Jurkat, Clone E6-1 (cell line): ENCODE measurements at regions not wholly inside any gene's neighbourhood (a gene's known extent, or its start where the extent isn't known, plus 50 kb on each side); places are given as distances from the start of the nearest gene placed in this dataset.

ENCODE experiments used
- DNase-seq: peaks from one replicate; pipeline ENCODE4 v3.0.0-alpha.2; 2011; ENCODE audit warnings: low read depth, low spot score
- H3K4me3 ChIP-seq: 2 replicates; pipeline ENCODE4 v1.5.1; 2011; ENCODE audit warnings: mild to moderate bottlenecking, low read length, control low read depth, moderate library complexity

DNA sequence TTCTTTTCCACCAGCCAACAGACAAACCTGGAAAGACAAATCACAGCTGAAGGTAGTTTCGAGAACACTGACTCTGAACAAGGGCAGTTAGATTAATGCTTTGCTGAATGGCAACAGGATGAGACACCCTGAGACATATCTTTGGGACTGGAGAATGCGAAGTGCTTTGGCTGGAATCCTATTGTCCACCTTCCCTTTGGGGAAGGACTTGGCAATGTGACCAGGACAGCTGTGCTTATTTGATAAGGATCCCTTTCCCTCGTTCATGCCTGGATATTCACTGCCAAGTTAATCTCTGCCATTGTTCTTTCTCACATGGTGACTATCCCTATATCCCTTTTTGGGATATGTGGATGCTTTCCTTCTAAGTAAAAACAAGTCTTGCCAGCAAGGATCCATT, 537.1 kb upstream of the SEL1L start:
- DNase-seq, result no peak

DNA sequence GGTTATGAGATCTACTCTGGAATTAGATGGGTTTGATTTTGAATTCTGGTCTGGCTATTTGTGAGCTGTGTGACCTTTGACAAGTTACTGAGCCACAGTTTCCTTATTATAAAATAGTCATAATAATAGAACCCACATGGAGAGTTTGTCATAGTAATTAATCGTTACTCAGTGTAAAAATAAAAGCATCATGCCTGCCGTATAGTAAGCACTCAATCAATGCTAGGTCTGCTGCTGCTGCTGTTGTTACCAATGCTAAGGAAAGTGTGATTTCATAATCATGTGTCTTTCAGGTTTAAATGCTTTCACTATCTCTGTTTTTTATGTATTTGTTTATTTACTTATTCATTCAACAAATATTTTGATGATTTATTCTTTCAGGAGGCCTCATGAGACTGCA, 539.9 kb upstream of the SEL1L start:
- no peak overlapping the region for H3K4me3 ChIP-seq
- no peak for DNase-seq

More for the DNA sequence above, 537.1 kb upstream of the SEL1L start:
- H3K4me3 ChIP-seq, result no peak overlapping the region

DNA sequence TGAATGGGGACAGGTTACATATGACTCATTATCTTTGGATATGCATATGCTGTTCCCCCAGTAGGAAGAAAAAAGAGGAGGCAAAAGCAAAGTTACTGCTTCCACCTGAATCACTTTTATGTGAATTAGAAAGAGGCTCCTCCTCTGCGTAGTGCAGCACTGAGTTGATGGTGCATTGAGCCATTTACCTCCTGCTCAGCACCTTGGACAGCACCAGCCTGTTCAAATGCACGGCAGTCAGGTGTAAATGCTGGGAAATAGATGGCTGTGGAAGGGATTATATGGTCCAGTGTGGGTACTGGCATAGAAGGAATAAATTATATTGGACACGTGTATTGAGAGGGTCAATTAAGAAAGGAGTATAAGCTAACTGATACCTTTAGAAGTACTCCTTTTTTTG, 541.9 kb upstream of the SEL1L start:
- H3K4me3 ChIP-seq, result no peak overlapping the region
- DNase-seq, result peak; percentile 37

DNA sequence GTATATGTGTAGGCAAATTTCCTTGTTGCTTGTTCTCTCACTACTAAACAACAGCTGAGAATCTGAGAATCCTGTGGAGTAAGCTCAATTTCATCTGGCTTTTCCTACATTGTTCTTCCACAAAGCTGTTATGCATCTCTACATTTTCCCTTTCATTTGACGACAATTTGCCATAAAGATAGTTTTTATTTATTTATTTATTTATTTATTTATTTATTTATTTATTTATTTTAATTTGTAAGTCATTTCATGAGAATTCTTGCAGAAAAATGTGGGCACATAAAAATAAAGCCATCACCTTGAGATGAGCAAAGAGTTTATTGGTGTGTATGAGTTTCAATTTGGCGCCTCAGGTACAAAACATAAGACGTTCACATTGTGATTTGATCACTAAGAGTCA, 545.9 kb upstream of the SEL1L start:
- DNase-seq, result no peak
- H3K4me3 ChIP-seq, result no peak overlapping the region

DNA sequence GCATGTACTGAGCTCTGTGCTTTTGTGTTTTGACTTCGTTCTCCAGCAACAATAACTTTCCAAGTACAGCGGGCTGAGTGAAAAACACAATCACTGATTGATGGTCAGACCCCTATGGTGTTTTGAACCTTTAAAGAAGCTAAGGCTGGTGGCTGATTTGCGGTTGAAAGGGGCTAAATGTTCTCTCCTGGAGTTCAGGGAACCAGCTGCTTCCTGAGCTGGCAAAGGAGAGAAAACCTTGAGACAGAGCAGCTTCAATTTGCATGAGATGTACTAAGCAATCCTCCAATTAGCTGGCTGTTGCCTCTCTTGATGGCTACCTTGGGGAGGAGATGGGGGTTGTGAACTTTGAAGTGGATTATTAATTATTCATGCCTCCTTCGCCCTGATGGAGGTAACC, 546.7 kb upstream of the SEL1L start:
- H3K4me3 ChIP-seq, result no peak overlapping the region
- DNase-seq, result no peak

DNA sequence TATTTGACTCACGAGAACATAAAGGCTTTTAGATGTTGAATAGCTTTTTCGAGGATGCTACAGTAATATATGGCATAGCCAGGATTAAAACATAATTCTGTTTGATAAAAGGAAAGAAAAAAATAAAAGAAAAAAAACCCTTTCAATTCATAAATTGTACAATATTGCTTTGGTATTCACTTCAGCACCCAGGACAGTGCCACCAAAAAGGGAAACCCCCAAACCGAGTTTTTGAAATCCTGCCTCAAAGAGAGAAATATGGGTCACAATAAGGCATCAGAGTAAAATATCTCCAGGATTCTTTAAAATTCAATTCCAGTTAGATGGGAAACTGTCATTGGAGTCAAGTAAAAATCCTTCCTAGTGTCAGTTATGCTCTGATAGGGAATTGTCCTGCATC, 551.2 kb upstream of the SEL1L start:
- DNase-seq, result no peak
- no peak overlapping the region for H3K4me3 ChIP-seq

DNA sequence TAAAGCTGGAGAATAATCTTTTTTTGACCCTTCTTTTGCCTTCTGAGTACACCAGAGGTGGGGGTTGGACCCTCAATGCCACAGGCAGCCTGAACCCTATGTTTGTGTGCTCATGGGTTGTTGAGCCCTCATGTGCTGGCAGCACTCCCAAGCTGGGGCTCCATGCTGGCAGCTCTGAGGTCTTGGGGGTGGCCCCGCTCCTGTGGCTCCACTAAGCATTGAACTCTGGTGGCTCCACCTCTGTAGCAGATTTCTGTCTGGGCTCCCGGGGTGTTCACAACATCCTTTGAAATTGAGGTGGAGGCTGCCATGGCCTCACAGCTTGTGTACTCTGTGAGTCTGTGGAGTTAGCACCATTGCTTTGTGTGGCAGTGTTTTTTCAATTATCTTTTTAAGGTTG, 557.4 kb upstream of the SEL1L start:
- no peak for DNase-seq
- H3K4me3 ChIP-seq, result no peak overlapping the region

DNA sequence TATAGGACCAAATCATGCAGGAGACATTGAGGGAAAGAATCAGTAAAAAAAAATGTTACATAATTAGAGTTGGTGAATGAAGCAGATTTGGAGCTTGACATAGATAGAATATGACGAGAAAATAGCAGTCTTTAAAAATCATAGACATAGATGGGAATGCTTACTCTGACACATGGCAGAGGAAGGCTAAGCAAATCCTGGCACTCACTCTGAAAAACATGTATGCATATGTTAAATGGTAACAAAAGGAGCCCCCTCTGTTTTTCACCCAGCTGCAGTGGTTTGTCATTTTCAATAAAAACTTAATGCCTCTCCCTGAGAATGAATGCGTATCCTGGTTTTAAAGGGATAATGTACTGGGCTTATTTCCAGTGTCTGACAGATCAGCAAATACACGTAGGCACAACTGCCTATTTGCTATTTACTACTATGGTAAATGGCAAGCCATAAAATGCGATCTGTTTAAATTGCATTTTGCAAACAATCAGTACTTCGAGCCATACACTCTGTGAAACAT, 561.2 kb upstream of the SEL1L start:
- H3K4me3 ChIP-seq, result no peak overlapping the region
- no peak for DNase-seq

DNA sequence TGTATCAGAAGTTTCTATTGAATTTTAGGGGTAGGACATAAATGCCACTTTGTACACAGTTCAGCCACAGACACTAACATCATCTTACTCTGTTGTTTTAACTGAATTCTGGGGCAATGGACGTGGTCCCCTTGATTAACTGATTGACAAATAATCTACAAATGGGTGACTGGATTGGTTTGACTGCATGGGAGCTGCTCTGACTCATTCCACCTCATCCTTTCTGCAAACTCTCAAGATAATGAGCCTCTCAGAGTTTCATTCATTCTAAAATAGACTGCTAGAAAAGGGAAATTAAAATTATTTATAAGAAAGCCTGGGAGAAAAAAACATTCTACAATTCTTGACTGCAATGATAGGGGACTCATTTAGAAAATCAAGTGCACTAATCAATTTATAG, 570.4 kb upstream of the SEL1L start:
- no peak overlapping the region for H3K4me3 ChIP-seq
- DNase-seq, result no peak

DNA sequence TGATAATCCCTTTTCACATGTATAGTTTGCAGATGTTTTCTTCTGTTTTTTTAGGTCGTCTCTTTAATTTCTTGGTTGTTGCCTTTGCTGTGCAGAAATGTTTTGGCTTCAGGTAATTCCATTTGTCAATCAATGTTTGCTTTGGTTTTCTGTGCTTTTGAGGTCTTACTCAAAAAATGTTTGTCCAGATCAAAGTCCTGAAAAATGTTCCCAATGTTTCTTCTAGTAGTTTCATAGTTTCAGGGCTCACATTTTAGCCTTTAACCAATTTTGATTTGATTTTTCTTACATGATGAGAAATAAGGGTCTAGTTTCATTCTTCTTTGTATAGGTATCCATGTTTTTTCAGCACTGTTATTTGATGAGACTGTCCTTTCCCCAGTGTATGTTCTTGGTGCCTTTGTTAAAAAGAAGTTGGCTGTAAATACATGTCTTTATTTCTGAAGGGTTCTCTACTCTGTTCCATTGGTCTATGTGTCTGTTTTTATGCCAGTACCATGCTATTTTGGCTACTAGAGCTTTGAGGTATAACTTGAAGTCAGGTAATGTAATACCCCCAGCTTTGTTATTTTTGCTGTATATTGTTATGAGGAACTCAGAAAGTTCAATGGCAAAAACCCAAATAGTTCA, 578.7 kb upstream of the SEL1L start:
- no peak for DNase-seq
- no peak overlapping the region for H3K4me3 ChIP-seq

DNA sequence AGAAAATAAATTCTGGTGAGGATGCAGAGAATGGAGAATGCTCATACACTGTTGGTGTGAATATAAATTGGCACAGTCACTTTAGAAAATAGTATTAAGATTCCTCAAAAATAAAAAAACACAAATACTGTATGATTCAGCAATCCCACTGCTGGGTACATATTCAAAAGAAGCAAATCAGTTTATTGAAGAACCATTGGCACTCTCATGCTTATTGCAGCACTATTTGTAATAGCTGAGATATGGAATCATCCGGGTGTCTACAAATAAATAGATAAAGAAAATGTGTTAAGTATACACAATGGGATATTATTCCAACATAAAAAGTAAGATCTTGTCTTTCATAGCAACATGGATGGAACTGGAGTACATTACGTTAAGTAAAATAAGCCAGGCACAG, 579.4 kb upstream of the SEL1L start:
- no peak overlapping the region for H3K4me3 ChIP-seq
- DNase-seq, result no peak

DNA sequence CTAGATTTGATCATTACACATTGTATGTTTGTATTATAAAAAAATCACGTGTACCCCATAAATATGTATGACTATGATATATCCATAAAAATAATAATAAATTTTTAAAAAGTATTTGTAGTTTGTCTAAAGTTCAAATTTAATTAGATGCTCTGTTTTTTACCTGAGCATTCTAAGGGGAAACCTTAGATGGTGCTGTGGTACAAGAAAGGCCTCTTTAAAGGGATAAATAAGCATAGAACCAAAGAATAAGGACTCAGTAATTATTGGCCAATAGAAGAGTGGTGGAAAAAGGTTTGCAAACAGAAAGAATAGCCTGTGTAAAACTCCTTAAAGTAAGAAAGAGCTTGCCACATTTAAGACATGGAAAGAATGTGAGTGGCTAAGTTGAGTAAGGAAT, 580.1 kb upstream of the SEL1L start:
- no peak for DNase-seq
- H3K4me3 ChIP-seq, result no peak overlapping the region

DNA sequence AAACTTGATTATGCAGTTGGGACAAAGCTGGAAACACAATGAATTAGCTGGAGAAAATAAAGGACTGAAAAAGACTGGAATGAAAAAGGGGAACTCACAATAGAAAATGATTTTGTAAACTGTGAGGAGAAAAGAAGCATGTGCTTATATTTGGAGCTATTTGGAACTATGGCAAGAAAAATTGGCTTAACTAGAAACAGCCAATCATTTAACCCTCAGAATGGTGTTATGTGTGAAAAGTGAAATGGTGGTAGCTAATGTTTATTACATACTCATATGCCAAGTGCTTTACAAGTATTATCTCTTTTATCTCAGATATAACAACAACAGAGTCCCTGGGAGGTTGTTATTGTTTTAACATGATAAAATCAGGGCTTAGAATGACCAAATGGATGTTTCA, 583.1 kb upstream of the SEL1L start:
- H3K4me3 ChIP-seq, result no peak overlapping the region
- DNase-seq, result no peak

DNA sequence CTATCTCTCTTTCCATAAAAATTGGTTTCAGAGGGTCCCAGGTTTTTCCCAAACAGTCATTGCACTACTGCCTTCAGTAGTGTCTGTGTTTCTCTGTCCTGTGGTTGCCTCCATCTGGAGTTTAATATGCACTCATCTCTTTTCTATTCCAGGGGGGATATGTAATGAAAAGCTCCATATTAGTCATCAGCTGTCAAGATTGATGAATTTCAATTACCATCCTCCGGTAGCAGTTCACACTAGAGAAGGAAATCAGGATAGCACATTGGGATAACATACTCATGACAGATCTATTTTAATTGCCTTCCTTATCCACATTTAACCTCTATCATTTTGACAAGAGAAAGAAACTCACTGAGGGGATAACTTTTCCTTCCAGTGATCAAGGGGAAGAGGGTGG, 589.0 kb upstream of the SEL1L start:
- H3K4me3 ChIP-seq, result no peak overlapping the region
- no peak for DNase-seq

DNA sequence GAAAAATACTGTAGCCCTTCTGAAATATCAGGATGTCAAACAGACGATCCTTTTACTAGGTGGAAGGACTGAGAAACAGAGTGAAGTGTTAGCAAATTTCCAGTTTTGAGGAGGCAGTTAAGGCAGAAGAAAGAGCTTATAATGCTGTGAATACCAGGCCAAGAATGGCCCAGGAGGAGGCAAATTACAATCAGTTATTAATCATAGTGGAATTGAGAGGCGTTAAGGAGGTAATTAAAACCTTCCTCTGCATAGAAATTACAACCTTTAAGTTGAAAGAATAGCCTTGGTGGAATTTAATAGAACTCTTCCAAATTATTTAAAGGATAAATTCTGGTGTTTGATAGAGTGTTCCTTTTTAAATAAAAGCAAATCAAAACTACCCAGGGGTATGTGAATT, 590.9 kb upstream of the SEL1L start:
- no peak for DNase-seq
- H3K4me3 ChIP-seq, result no peak overlapping the region

DNA sequence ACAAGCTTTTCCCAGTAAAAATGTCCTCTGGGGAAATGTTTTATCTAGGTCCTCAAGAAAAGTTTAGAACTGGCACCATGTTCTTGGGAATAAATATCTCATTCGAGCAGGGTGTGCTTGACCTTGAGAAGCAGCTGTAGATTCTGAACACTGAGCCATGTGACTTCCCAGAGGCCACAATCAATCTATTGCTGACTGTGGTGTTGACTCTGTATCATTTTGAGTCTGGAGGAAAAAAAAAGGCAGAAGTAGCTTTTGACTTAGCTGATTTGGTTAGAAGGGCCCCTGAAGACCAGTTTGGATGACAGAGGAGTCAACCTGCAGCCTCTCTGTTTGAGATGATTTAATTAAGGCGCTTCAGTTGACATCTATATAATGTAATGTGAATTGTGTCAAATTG, 592.4 kb upstream of the SEL1L start:
- no peak for DNase-seq
- no peak overlapping the region for H3K4me3 ChIP-seq

DNA sequence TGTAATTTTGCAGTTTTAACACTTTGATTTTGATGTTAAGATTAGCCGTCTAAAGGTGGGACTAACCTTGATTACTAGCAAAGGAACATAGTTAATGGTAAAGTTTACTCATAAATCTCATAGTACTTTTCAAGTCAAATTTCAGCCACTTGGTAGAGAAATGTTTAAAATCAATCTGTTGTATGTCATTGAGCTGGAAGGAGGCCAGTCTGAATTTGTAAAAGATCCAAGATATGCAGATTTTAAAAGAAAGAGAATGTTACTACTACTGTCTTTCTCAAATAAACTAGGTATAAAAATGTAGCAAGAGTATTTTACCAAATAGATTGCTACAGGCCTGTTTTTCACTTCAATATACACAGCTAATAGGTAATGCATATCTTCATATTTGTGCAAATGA, 600.8 kb upstream of the SEL1L start:
- H3K4me3 ChIP-seq, result no peak overlapping the region

DNA sequence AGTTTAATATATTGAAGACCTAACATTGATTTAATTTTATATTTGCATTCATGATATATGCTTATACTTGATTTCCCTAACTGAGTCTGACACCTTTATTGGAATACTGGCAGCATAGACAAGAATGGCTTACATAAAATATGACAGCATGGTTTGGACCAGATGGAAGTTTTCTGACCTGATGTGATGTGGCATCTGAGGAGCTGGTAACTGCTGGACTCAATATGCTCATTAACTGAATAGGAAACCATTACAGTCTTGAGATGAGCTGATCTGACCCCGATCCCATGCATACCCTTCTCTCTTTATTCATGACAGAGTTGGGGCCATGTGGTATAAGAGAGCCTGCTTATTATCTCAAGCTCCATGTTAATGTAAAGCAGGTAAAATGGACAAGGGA, 604.8 kb upstream of the SEL1L start:
- DNase-seq, result no peak

More for the DNA sequence above, 600.8 kb upstream of the SEL1L start:
- no peak for DNase-seq

DNA sequence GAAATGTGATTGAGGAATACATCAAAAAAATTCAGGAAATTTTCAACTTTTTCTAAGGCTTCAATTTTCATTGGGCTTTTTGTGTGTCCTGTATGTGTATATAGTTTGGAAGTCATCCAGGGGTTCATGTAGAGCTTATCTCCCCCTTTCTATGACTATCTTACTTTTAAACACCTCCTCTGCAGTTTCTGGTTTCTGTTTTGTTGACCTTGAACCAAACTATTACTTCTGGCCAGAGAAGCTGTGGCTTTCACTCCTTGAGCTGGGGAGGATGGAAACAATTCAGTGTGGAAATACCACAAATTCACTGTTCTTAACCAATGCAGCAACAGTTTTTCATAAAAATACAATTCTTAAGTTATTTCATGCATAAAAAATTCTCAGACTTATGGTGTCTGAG, 613.2 kb upstream of the SEL1L start:
- no peak for DNase-seq

More for the DNA sequence above, 604.8 kb upstream of the SEL1L start:
- no peak overlapping the region for H3K4me3 ChIP-seq

DNA sequence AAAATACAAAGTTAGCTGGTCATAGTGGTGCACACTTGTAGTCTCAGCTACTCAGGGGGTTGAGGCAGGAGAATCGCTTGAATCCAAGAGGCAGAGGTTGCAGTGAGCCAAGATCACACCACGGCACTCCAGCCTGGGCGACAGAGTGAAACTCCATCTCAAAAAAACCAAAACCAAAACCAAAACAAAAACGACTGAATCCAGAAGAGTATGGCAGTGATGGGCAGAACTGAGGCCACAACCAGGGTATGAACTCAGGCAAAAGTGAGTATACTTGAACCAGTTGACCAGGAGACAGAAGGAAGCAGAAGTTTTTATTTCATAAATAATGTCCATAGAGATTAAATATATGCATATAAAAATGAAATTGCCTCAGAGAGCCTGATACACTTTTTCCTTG, 620.0 kb upstream of the SEL1L start:
- no peak for DNase-seq
- H3K4me3 ChIP-seq, result no peak overlapping the region

More for the DNA sequence above, 613.2 kb upstream of the SEL1L start:
- no peak overlapping the region for H3K4me3 ChIP-seq

DNA sequence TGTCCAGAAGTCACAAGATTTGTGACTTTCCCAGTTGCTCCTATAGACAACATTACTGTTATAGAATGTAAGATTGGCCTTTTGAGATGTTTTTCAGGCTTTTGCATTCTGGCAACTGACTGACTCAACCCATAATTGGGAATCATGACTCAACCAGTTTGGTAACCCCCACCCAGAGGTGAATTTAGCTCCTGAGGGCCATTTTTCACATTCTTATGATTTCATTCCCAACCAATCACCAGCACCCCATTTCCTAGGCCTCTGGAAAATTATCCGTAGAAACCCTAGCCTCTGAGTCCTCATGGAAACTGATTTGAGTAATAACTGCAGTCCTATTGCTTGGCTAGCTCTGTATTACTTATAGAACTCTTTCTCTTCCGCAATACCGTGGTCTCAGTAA, 626.0 kb upstream of the SEL1L start:
- no peak overlapping the region for H3K4me3 ChIP-seq
- DNase-seq, result no peak

DNA sequence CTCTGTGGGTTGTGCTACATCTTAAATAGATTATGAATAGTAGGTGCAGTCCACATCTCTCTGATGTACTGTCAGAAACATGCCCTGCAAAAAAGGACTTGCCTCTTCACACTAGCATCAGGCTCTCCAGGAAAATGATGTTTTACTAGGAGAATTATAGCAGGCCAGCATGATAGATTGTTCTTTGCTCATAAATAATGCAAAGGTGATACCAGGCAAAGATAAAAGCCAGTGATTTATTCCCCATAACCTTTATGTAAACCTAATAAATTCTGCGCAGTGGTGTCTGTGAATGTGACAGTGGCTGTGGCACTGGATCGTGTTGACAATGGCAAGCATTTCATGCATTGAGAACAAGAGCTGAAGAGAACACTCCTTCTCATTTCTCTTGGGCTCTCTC, 646.5 kb upstream of the SEL1L start:
- H3K4me3 ChIP-seq, result no peak overlapping the region
- no peak for DNase-seq
